Frontal cortex (tissue), 3 donors: ENCODE measurements at regions not wholly inside any gene's neighbourhood (a gene's known extent, or its start where the extent isn't known, plus 50 kb on each side); places are given as distances from the start of the nearest gene placed in this dataset.

ENCODE experiments used
- DNase-seq, 2 donors: peaks; one replicate each; pipeline ENCODE4 v3.0.0; 2012; ENCODE audit warnings: low spot score in 2 of 2
- FAIRE-seq: peaks from 2 replicates; lab custom pipeline; 2012; peaks lifted over from hg19 to GRCh38; lab: Jason Lieb, UNC
- donor health status: control.
- donor health status: control.
- donor health status: control.

GRCh38 chr2:236971131-236971821 is 114.4 kb upstream of the COPS8 start:
- DNase-seq = no peak
- no peak for FAIRE-seq

GRCh38 chr2:236971919-236972381 is 113.7 kb upstream of the COPS8 start:
- no peak for FAIRE-seq
- no peak for DNase-seq

GRCh38 chr2:236972491-236973342 is 113.0 kb upstream of the COPS8 start:
- no peak for FAIRE-seq
- DNase-seq = no peak

GRCh38 chr2:236973343-236973980 is 112.2 kb upstream of the COPS8 start:
- DNase-seq (no peak), FAIRE-seq (no peak)

- no peak for DNase-seq
These were observed 111.5 kb upstream of the COPS8 start for GRCh38 chr2:236974148-236974547.

GRCh38 chr2:236974752-236975151 is 110.9 kb upstream of the COPS8 start:
- FAIRE-seq = no peak
- no peak for DNase-seq

More at GRCh38 chr2:236974148-236974547, 111.5 kb upstream of the COPS8 start:
- FAIRE-seq = no peak

GRCh38 chr2:236975766-236976165 is 109.9 kb upstream of the COPS8 start:
- FAIRE-seq = no peak
- DNase-seq = no peak

GRCh38 chr2:236976266-236977062 is 109.2 kb upstream of the COPS8 start:
- DNase-seq (no peak), FAIRE-seq (no peak)

GRCh38 chr2:236977063-236977851 is 108.4 kb upstream of the COPS8 start:
- no peak for FAIRE-seq

GRCh38 chr2:236977852-236978398 is 107.8 kb upstream of the COPS8 start:
- FAIRE-seq = no peak
- DNase-seq = no peak

More at GRCh38 chr2:236977063-236977851, 108.4 kb upstream of the COPS8 start:
- no peak for DNase-seq

GRCh38 chr2:236979664-236980063 is 106.0 kb upstream of the COPS8 start:
- no peak for FAIRE-seq

GRCh38 chr2:236980961-236981360 is 104.7 kb upstream of the COPS8 start:
- DNase-seq (no peak), FAIRE-seq (no peak)

More at GRCh38 chr2:236979664-236980063, 106.0 kb upstream of the COPS8 start:
- DNase-seq = no peak

GRCh38 chr2:236981701-236982485 is 103.8 kb upstream of the COPS8 start:
- FAIRE-seq = no peak
- DNase-seq = no peak

GRCh38 chr2:236982693-236983455 is 102.8 kb upstream of the COPS8 start:
- no peak for DNase-seq
- no peak for FAIRE-seq

GRCh38 chr2:236984046-236984445 is 101.6 kb upstream of the COPS8 start:
- DNase-seq (no peak), FAIRE-seq (no peak)

GRCh38 chr2:236985761-236986339 is 99.8 kb upstream of the COPS8 start:
- no peak for DNase-seq
- no peak for FAIRE-seq
